Transverse colon (tissue), 4 donors: ENCODE measurements at regions not wholly inside any gene's neighbourhood (a gene's known extent, or its start where the extent isn't known, plus 50 kb on each side); places are given as distances from the start of the nearest gene placed in this dataset.

Source experiments
- DNase-seq: peaks from one replicate; pipeline ENCODE4 v3.0.0-alpha.2; 2019
- H3K27ac ChIP-seq, 4 donors: fragments of 200-600 bp; sonication (generic); 2 replicates each; pipeline ENCODE4 v1.5.1; 2016 to 2018; ENCODE audit warnings: inconsistent platforms in 4 of 4
- H3K27me3 ChIP-seq: fragments of 200-600 bp; sonication (generic); 2 replicates; pipeline ENCODE4 v1.5.1; 2017; ENCODE audit warnings: inconsistent platforms
- H3K36me3 ChIP-seq, 4 donors: fragments of 200-600 bp; sonication (generic); 2 replicates each; pipeline ENCODE4 v1.5.1; 2017 to 2019; ENCODE audit warnings: inconsistent platforms in 4 of 4
- H3K4me1 ChIP-seq, 4 donors: fragments of 200-600 bp; sonication (generic); 2 replicates each; pipeline ENCODE4 v1.5.1; 2017 to 2020; ENCODE audit warnings: inconsistent platforms in 4 of 4
- H3K4me3 ChIP-seq, 4 donors: fragments of 200-600 bp; sonication (generic); 1 replicate in 1 of 4; 2 replicates in 3 of 4; pipeline versions ENCODE4 v1.5.1 to v1.6.1; 2017 to 2019; ENCODE audit warnings: inconsistent platforms in 4 of 4
- H3K9me3 ChIP-seq, 2 donors: fragments of 200-600 bp; sonication (generic); 2 replicates each; pipeline ENCODE4 v1.5.1; 2017 to 2019; ENCODE audit warnings: inconsistent platforms in 2 of 2
- CTCF ChIP-seq, 5 experiments: fragments of 200-600 bp in 3 of 5; fragments of 450-650 bp in 2 of 5; sonication (generic) in 3 of 5; IDR thresholded peaks; 1 replicate in 2 of 5; 2 replicates in 3 of 5; pipeline ENCODE4 v1.5.1; 2016 to 2017; ENCODE audit warnings: antibody characterized with exemption in 5 of 5, inconsistent platforms in 3 of 5, mild to moderate bottlenecking in 2 of 5, moderate library complexity in 1 of 5
- EP300 ChIP-seq: sonication (generic); formaldehyde crosslinking; IDR thresholded peaks from one replicate; pipeline ENCODE4 v1.6.1; 2017; ENCODE audit warnings: antibody characterized with exemption, low read depth
- POLR2A ChIP-seq: fragments of 450-650 bp; IDR thresholded peaks from one replicate; pipeline ENCODE4 v1.6.1; 2016; ENCODE audit warnings: antibody characterized with exemption, mild to moderate bottlenecking, moderate library complexity
- POLR2AphosphoS5 ChIP-seq, 3 donors: sonication (generic); formaldehyde crosslinking; IDR thresholded peaks; one replicate each; pipeline ENCODE4 v1.6.1; 2016; ENCODE audit warnings: antibody characterized with exemption in 3 of 3
- WGBS, 2 donors: methylation state at CpG; one replicate each; pipeline ENCODE4 v1.1.5; 2018; ENCODE audit warnings: low coverage in 1 of 2; 5-methylcytosine and 5-hydroxymethylcytosine counted together
- in situ Hi-C, 4 donors: fragments of 200-750 bp; cut with MboI; loops; one replicate each; pipeline versions ENCODE4 v1.15.0 to v1.15.1; 2017; ENCODE audit warnings: low sequenced_read_pairs in 3 of 4, low pct_ligation_motif_present in 1 of 4, low pct_unique_long_range_greater_than_20kb in 1 of 4
- intact Hi-C: fragments of 100-400 bp; cut with DNase I; formaldehyde crosslinking; loops from one replicate; pipeline ENCODE4 v1.15.1; 2023; ENCODE audit warnings: low total_unique reads

- DNase-seq = no peak
- in situ Hi-C loops = no loop called here
- Histone ChIP-seq H3K4me1 (no peaks in the 10 kb centered on the region), H3K4me3 (no peak overlapping the region), H3K27ac (no peak overlapping the region), H3K27me3 (no peaks in the 10 kb centered on the region), H3K9me3 (no peaks in the 10 kb centered on the region), H3K36me3 (no peaks in the 10 kb centered on the region)
- intact Hi-C loops = no loop called here
- no peak for TF ChIP-seq CTCF (IDR thresholded peaks at IDR 0.05)
- no peak for TF ChIP-seq POLR2AphosphoS5 (IDR thresholded peaks at IDR 0.05)
- no peak for TF ChIP-seq POLR2A
- no peak for TF ChIP-seq EP300
- WGBS, 2 donors = 82 to 85% methylated on average over 5 of the region's 5 CpGs
Measured at GRCh38 chr15:95834028-95834804, 496.3 kb upstream of the NR2F2 start.

GRCh38 chr15:95836536-95836935 lies 494.0 kb upstream of the NR2F2 start:
- Histone ChIP-seq H3K36me3 (no peaks in the 10 kb centered on the region), H3K4me3 (no peak overlapping the region), H3K27me3 (no peaks in the 10 kb centered on the region), H3K9me3 (no peaks in the 10 kb centered on the region), H3K27ac (no peak overlapping the region), H3K4me1 (peaks cover 0 to 9% (median 1%) of the 10 kb centered on the region in 4 donors)
- TF ChIP-seq EP300 = no peak
- TF ChIP-seq POLR2A = no peak
- TF ChIP-seq CTCF (IDR thresholded peaks at IDR 0.05) = no peak
- TF ChIP-seq POLR2AphosphoS5 (IDR thresholded peaks at IDR 0.05) = no peak
- 63 to 78% methylated on average over 1 of the region's 1 CpG for WGBS, 2 donors
- in situ Hi-C loops (no loop called here), intact Hi-C loops (no loop called here)
- DNase-seq = no peak

- no peaks in the 10 kb centered on the region for H3K36me3 ChIP-seq
- intact Hi-C loops = no loop called here
- TF ChIP-seq POLR2A = no peak
- TF ChIP-seq EP300 = no peak
- TF ChIP-seq POLR2AphosphoS5 (IDR thresholded peaks at IDR 0.05) = no peak
- no peak for TF ChIP-seq CTCF (IDR thresholded peaks at IDR 0.05)
- H3K9me3 ChIP-seq = no peaks in the 10 kb centered on the region
- H3K4me3 ChIP-seq = no peak overlapping the region
- H3K4me1 ChIP-seq = peaks cover 0 to 9% (median 1%) of the 10 kb centered on the region in 4 donors
- DNase-seq = no peak
- in situ Hi-C loops = no loop called here
- H3K27me3 ChIP-seq = no peaks in the 10 kb centered on the region
- 87 to 94% methylated on average over 4 of the region's 4 CpGs for WGBS, 2 donors
- H3K27ac ChIP-seq = no peak overlapping the region
Measured at GRCh38 chr15:95837341-95838004, 493.0 kb upstream of the NR2F2 start.

GRCh38 chr15:95839367-95839782 lies 491.1 kb upstream of the NR2F2 start:
- H3K27me3 ChIP-seq = no peaks in the 10 kb centered on the region
- no peak for DNase-seq
- in situ Hi-C loops = no loop called here
- H3K9me3 ChIP-seq = no peaks in the 10 kb centered on the region
- H3K4me1 ChIP-seq = peaks cover 0 to 9% (median 1%) of the 10 kb centered on the region in 4 donors
- intact Hi-C loops = no loop called here
- WGBS, 2 donors = 27 to 33% methylated on average over 2 of the region's 2 CpGs
- no peak overlapping the region for H3K4me3 ChIP-seq
- no peaks in the 10 kb centered on the region for H3K36me3 ChIP-seq
- H3K27ac ChIP-seq = peak overlapping the region; percentile 46 to 59 (median 50)
- TF ChIP-seq POLR2AphosphoS5 (IDR thresholded peaks at IDR 0.05) = no peak
- no peak for TF ChIP-seq POLR2A
- no peak for TF ChIP-seq EP300
- no peak for TF ChIP-seq CTCF (IDR thresholded peaks at IDR 0.05)
